Adrenal gland (tissue), 9 donors: ENCODE measurements at regions not wholly inside any gene's neighbourhood (a gene's known extent, or its start where the extent isn't known, plus 50 kb on each side); places are given as distances from the start of the nearest gene placed in this dataset.

Experiments used
- DNase-seq, 7 donors: peaks; one replicate each; pipeline ENCODE4 v3.0.0-alpha.2; 2019 to 2020
- H3K27ac ChIP-seq, 5 donors: fragments of 200-600 bp; sonication (generic) in 4 of 5; 1 replicate in 3 of 5; 2 replicates in 2 of 5; pipeline versions ENCODE4 v1.5.1 to v1.8.0; 2016 to 2020; ENCODE audit warnings: mild to moderate bottlenecking in 1 of 5
- H3K27me3 ChIP-seq: fragments of 200-600 bp; 2 replicates; pipeline ENCODE4 v1.8.0; 2021
- H3K36me3 ChIP-seq, 2 donors: fragments of 200-600 bp; replicated peaks in 1 of 2; 1 replicate in 1 of 2; 2 replicates in 1 of 2; pipeline versions ENCODE4 v1.5.1 to v1.8.0; 2018 to 2022
- H3K4me1 ChIP-seq, 2 donors: fragments of 200-600 bp; replicated peaks in 1 of 2; 1 replicate in 1 of 2; 2 replicates in 1 of 2; pipeline versions ENCODE4 v1.5.1 to v1.8.0; 2018 to 2021
- H3K4me3 ChIP-seq, 4 donors: fragments of 200-600 bp; sonication (generic) in 3 of 4; one replicate each; pipeline ENCODE4 v1.5.1; 2016 to 2018
- H3K9me3 ChIP-seq, 3 donors: fragments of 200-600 bp; sonication (generic) in 1 of 3; replicated peaks in 1 of 3; 1 replicate in 2 of 3; 2 replicates in 1 of 3; pipeline versions ENCODE4 v1.5.1 to v1.8.0; 2016 to 2021
- CTCF ChIP-seq, 6 experiments: fragments of 450-650 bp in 4 of 6; fragments of 200-600 bp in 2 of 6; sonication (generic) in 1 of 6; IDR thresholded peaks; 1 replicate in 5 of 6; 2 replicates in 1 of 6; pipeline versions ENCODE4 v1.5.1 to v1.8.0; 2016 to 2021; ENCODE audit warnings: antibody characterized with exemption in 6 of 6, mild to moderate bottlenecking in 2 of 6, moderate library complexity in 1 of 6
- POLR2A ChIP-seq, 2 donors: fragments of 450-650 bp; IDR thresholded peaks; one replicate each; pipeline ENCODE4 v1.6.1; 2017; ENCODE audit warnings: antibody characterized with exemption in 2 of 2, mild to moderate bottlenecking in 2 of 2, moderate library complexity in 1 of 2
- WGBS, 4 donors: extraction: QIAGEN DNeasy Blood & Tissue Kit in 2 of 4; methylation state at CpG; one replicate each; pipeline versions ENCODE4 v1.1.5 to v1.1.7; 2013 to 2017; 5-methylcytosine and 5-hydroxymethylcytosine counted together
- intact Hi-C, 2 donors: fragments of 100-400 bp; cut with DNase I; formaldehyde crosslinking; loops; one replicate each; pipeline versions ENCODE4 v1.14.1 to v1.15.0; 2022 to 2023
- donor health status: healthy with polysubstance abuse.
- donor health status: Bipolar disorder and iron deficiency.
- donor health status: DM: yes; HTN: yes; CAD: no.
- donor health status: DM: no; HTN: no; CAD: no.
- donor health status: DM: no; HTN: no; CAD: no.

GRCh38 chr15:61511756-61512155 lies 282.7 kb upstream of the RORA start:
- Histone ChIP-seq H3K9me3 (no peaks in the 10 kb centered on the region), H3K27ac (no peak overlapping the region), H3K36me3 (no peaks in the 10 kb centered on the region), H3K4me1 (no peaks in the 10 kb centered on the region), H3K4me3 (no peak overlapping the region), H3K27me3 (peaks cover 12% of the 10 kb centered on the region)
- TF ChIP-seq CTCF (IDR thresholded peaks at IDR 0.05) (no peak), POLR2A (IDR thresholded peaks at IDR 0.05) (no peak)
- DNase-seq, result no peak
- intact Hi-C loops, result no loop called here
- 58 to 63% (median 62%) methylated on average over 1 of the region's 1 CpG for WGBS, 4 donors

DNA sequence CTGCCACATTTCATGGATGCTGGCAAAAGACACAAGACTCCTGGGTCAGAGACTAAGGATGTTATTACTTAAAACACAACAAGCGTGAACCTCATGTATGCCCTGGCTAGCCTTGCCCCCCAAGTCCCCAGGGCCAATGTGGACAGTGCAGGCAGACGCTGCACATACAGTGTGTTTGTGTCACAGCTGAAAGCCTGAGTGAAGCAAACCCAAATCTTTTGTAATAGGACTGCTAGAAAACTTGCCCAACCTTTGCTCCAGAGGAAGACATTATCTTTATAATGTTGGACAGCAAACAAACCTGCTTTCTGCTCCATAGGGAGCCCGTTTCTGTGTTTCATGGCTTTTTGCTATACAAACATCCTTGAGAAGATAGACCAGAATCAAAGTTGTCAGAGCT lies 282.0 kb upstream of the RORA start:
- 69 to 79% (median 76%) methylated on average over 3 of the region's 3 CpGs for WGBS, 4 donors
- H3K4me3 ChIP-seq, result no peak overlapping the region
- no peak overlapping the region for H3K27ac ChIP-seq
- H3K9me3 ChIP-seq, result no peaks in the 10 kb centered on the region
- intact Hi-C loops, result no loop called here
- no peak for DNase-seq
- H3K27me3 ChIP-seq, result peaks cover 12% of the 10 kb centered on the region
- no peaks in the 10 kb centered on the region for H3K4me1 ChIP-seq
- TF ChIP-seq CTCF (IDR thresholded peaks at IDR 0.05) (no peak), POLR2A (IDR thresholded peaks at IDR 0.05) (no peak)
- H3K36me3 ChIP-seq, result no peaks in the 10 kb centered on the region

DNA sequence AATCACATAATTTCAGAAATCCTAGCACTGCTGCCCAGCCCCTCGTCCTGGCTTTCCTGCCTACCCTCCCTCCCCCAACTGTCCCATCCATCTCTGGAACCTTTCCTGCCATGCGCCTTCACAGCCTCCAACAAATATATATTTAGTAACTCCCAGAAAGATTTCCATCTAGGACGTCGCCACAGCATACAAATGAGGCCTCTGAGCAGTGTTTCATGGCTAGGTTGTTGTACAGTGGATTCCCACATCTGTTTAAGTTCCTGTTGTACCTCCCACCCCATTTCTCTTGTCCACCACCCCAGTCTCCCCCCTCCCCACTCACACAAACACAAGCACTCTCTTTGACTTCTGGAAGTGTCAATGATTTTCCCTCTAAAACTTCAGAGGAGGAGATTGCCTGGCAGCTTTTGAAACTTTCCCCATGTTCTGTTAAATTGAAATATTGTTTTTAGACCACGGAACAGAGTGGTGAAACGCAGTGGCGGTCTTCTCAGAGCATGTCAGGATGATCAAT lies 280.3 kb upstream of the RORA start:
- Histone ChIP-seq H3K27ac (no peak overlapping the region), H3K27me3 (peaks cover 12% of the 10 kb centered on the region), H3K4me1 (no peaks in the 10 kb centered on the region), H3K36me3 (no peaks in the 10 kb centered on the region), H3K9me3 (no peaks in the 10 kb centered on the region), H3K4me3 (no peak overlapping the region)
- WGBS, 4 donors, result 62 to 74% (median 71%) methylated on average over 7 of the region's 7 CpGs
- TF ChIP-seq CTCF (IDR thresholded peaks at IDR 0.05) (no peak), POLR2A (IDR thresholded peaks at IDR 0.05) (no peak)
- DNase-seq, result no peak
- intact Hi-C loops, result no loop called here

DNA sequence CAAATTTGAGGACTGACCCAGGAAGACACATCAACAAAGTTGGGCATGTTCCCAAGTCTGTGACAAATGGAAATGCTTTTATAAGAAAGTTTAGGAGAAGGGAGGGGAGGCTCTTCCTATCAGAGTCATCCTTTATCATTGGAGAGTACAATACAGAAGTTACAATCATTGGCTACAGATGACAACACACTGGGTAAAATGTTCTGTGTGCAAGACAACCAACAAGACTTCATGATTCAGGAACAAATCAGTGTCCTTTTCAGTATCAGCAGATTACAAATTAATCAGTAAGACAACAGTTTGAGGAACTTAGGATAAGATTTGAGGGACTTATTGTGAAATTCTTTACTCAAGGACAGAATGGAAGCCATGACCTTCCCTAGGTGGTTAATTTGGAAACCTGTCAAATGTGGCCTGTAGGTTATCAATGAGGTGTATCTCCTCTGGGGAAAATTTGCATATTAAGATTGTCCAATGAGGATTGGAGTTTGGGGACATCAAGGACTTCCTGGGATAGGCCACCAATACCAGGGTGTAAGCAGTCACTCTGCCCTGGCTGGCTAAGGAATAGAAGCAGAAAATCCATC lies 274.4 kb upstream of the RORA start:
- no peaks in the 10 kb centered on the region for H3K36me3 ChIP-seq
- no peak overlapping the region for H3K27ac ChIP-seq
- intact Hi-C loops, result no loop called here
- no peaks in the 10 kb centered on the region for H3K9me3 ChIP-seq
- H3K4me1 ChIP-seq, result no peaks in the 10 kb centered on the region
- TF ChIP-seq POLR2A (IDR thresholded peaks at IDR 0.05) (no peak), CTCF (IDR thresholded peaks at IDR 0.05) (no peak)
- no peak for DNase-seq
- H3K4me3 ChIP-seq, result no peak overlapping the region
- peaks cover 1% of the 10 kb centered on the region for H3K27me3 ChIP-seq
